ENCODE measurements at regions not wholly inside any gene's neighbourhood (a gene's known extent, or its start where the extent isn't known, plus 50 kb on each side); places are given as distances from the start of the nearest gene placed in this dataset.

GRCh38 chr11:69909561-69910518 is 90.6 kb upstream of the FGF3 start:
- Mint-ChIP-seq H3K27me3 (ENCODE audit: low read depth, unreplicated experiment) (peaks cover 40% of the 10 kb centered on the region), H3K4me3 (ENCODE audit: unreplicated experiment) (no peak overlapping the region), H3K4me1 (ENCODE audit: low read depth, unreplicated experiment) (no peaks in the 10 kb centered on the region), H3K36me3 (ENCODE audit: low read depth, unreplicated experiment) (no peaks in the 10 kb centered on the region), H3K9me3 (ENCODE audit: unreplicated experiment) (no peaks in the 10 kb centered on the region), H3K27ac (ENCODE audit: unreplicated experiment) (no peak overlapping the region)
- H3K79me2 ChIP-seq (ENCODE audit: insufficient read depth, low read length): no peaks in the 10 kb centered on the region
- H3K4me1 ChIP-seq (ENCODE audit: insufficient read depth, low read length): peaks cover 6% of the 10 kb centered on the region
- H4K20me1 ChIP-seq (ENCODE audit: insufficient read depth, low read length): no peaks in the 10 kb centered on the region
- peaks cover 4% of the 10 kb centered on the region for H3K27me3 ChIP-seq (ENCODE audit: insufficient read depth, low read length)
- H3K9ac ChIP-seq (ENCODE audit: low read length): no peak overlapping the region
- no peak overlapping the region for H3K4me2 ChIP-seq (ENCODE audit: low read length)
- DNase-seq (ENCODE audit: low read depth) (no peak), FAIRE-seq (no peak)
- no peaks in the 10 kb centered on the region for H3K36me3 ChIP-seq (ENCODE audit: insufficient read depth, low read length)
- H2AFZ ChIP-seq (ENCODE audit: low read depth, low read length): no peak overlapping the region
- no peaks in the 10 kb centered on the region for H3K9me3 ChIP-seq (ENCODE audit: insufficient read depth, low read depth, low read length)
- H3K27ac ChIP-seq (ENCODE audit: low read depth, low read length): no peak overlapping the region
- no peak for TF ChIP-seq EZH2 (IDR thresholded peaks at IDR 0.05; ENCODE audit: insufficient read depth, low read length)
- TF ChIP-seq CTCF (IDR thresholded peaks at IDR 0.05; ENCODE audit: insufficient read depth, low read depth, low read length): peak; percentile 38
- no peak overlapping the region for H3K4me3 ChIP-seq (ENCODE audit: insufficient read depth, low read depth, low read length)

- Histone ChIP-seq H3K4me1 (ENCODE audit: insufficient read depth, low read length) (peaks cover 15% of the 10 kb centered on the region), H3K27ac (ENCODE audit: low read depth, low read length) (no peak overlapping the region), H2AFZ (ENCODE audit: low read depth, low read length) (no peak overlapping the region), H3K27me3 (ENCODE audit: insufficient read depth, low read length) (peaks cover 4% of the 10 kb centered on the region), H3K36me3 (ENCODE audit: insufficient read depth, low read length) (no peaks in the 10 kb centered on the region), H3K4me2 (ENCODE audit: low read length) (no peak overlapping the region), H3K9ac (ENCODE audit: low read length) (no peak overlapping the region), H4K20me1 (ENCODE audit: insufficient read depth, low read length) (no peaks in the 10 kb centered on the region), H3K4me3 (ENCODE audit: insufficient read depth, low read depth, low read length) (no peak overlapping the region), H3K79me2 (ENCODE audit: insufficient read depth, low read length) (no peaks in the 10 kb centered on the region), H3K9me3 (ENCODE audit: insufficient read depth, low read depth, low read length) (no peaks in the 10 kb centered on the region)
- FAIRE-seq (no peak), DNase-seq (ENCODE audit: low read depth) (no peak)
- no peak for TF ChIP-seq EZH2 (IDR thresholded peaks at IDR 0.05; ENCODE audit: insufficient read depth, low read length)
- no peak for TF ChIP-seq CTCF (IDR thresholded peaks at IDR 0.05; ENCODE audit: insufficient read depth, low read depth, low read length)
- Mint-ChIP-seq H3K4me3 (ENCODE audit: unreplicated experiment) (no peak overlapping the region), H3K27me3 (ENCODE audit: low read depth, unreplicated experiment) (peaks cover 41% of the 10 kb centered on the region), H3K36me3 (ENCODE audit: low read depth, unreplicated experiment) (no peaks in the 10 kb centered on the region), H3K27ac (ENCODE audit: unreplicated experiment) (no peak overlapping the region), H3K9me3 (ENCODE audit: unreplicated experiment) (no peaks in the 10 kb centered on the region), H3K4me1 (ENCODE audit: low read depth, unreplicated experiment) (no peaks in the 10 kb centered on the region)
Observed at GRCh38 chr11:69910519-69911309, 91.5 kb upstream of the FGF3 start.
